Osteoblast (primary cell): ENCODE measurements at regions not wholly inside any gene's neighbourhood (a gene's known extent, or its start where the extent isn't known, plus 50 kb on each side); places are given as distances from the start of the nearest gene placed in this dataset.

Experiments used
- DNase-seq: peaks from one replicate; pipeline ENCODE4 v3.0.0; 2011; ENCODE audit warnings: low spot score, mixed read lengths; ENCODE audit not compliant: insufficient read length; ENCODE audit errors: missing footprints
- H2AFZ ChIP-seq: 2 replicates; pipeline ENCODE4 v1.6.0; 2011; ENCODE audit warnings: mild to moderate bottlenecking, low read length
- H3K27ac ChIP-seq: 2 replicates; pipeline ENCODE4 v1.5.1; 2011; ENCODE audit warnings: mild to moderate bottlenecking, low read depth, low read length, moderate library complexity
- H3K27me3 ChIP-seq: 2 replicates; pipeline ENCODE4 v1.6.0; 2012; ENCODE audit warnings: mild to moderate bottlenecking, control low read depth, inconsistent platforms, low read length, moderate library complexity; ENCODE audit not compliant: insufficient read depth
- H3K36me3 ChIP-seq: 2 replicates; pipeline ENCODE4 v1.5.1; 2011; ENCODE audit warnings: mild to moderate bottlenecking, low read length, control low read depth, moderate library complexity; ENCODE audit not compliant: insufficient read depth
- H3K4me1 ChIP-seq: 2 replicates; pipeline ENCODE4 v1.5.1; 2011; ENCODE audit warnings: mild to moderate bottlenecking, low read length, control low read depth, moderate library complexity; ENCODE audit not compliant: insufficient read depth
- H3K4me2 ChIP-seq: 2 replicates; pipeline ENCODE4 v1.6.0; 2011; ENCODE audit warnings: mild to moderate bottlenecking, low read length; ENCODE audit not compliant: insufficient read depth
- H3K4me3 ChIP-seq: fragments of 200-600 bp; sonication (generic); 3 replicates; pipeline ENCODE4 v1.5.1; 2012; ENCODE audit warnings: mild to moderate bottlenecking, low read length, inconsistent platforms; ENCODE audit not compliant: insufficient read depth
- H3K79me2 ChIP-seq: 2 replicates; pipeline ENCODE4 v1.6.0; 2012; ENCODE audit warnings: mild to moderate bottlenecking, low read length, control low read depth, inconsistent platforms; ENCODE audit not compliant: insufficient read depth
- H3K9me3 ChIP-seq: 2 replicates; pipeline ENCODE4 v1.5.1; 2011; ENCODE audit warnings: low read depth, low read length, control low read depth
- H4K20me1 ChIP-seq: 2 replicates; pipeline ENCODE4 v1.6.0; 2012; ENCODE audit warnings: mild to moderate bottlenecking, low read length, control low read depth; ENCODE audit not compliant: insufficient read depth
- TF ChIP-seq, protein P1 (sequence below): IDR thresholded peaks from 2 replicates; pipeline ENCODE4 v1.5.1; 2011; ENCODE audit warnings: mild to moderate bottlenecking, low read depth, low read length, moderate library complexity; ENCODE audit errors: extremely low read depth

DNA sequence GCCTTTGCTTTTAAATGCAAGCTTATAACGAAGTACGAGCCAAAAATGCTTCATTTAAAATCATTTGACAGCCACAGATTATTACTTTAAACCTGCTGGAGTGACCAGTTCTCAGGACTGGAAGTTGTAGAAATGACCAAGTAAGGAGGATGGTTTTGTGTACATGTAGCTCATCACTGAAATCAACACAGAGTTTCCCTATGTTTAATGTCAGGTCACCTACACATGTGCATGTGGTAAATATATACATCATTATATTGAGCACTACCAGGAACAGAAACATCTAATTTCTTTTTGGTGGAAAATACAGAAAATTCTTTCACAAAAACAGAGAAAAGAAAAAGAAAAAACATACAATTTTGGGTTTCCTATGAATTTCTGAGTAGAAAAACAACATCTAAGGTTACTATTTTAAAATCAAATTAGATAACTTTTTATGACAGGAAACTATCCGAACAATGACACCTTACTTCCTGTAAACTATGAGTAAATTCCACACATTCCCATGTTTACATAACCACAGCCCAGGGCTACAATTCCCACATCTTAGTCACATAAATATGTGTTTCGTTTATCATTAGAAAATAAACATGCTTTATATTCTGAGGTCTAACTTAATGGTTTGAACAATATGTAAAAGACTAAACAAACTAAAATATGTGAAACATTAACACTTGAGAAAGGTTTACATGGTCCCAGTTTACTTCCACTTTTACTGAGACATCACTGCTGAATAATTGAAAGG, 73.6 kb downstream of the ZNF281 start:
- no peaks in the 10 kb centered on the region for H3K36me3 ChIP-seq
- H3K27me3 ChIP-seq, result no peaks in the 10 kb centered on the region
- TF ChIP-seq, protein P1, sequence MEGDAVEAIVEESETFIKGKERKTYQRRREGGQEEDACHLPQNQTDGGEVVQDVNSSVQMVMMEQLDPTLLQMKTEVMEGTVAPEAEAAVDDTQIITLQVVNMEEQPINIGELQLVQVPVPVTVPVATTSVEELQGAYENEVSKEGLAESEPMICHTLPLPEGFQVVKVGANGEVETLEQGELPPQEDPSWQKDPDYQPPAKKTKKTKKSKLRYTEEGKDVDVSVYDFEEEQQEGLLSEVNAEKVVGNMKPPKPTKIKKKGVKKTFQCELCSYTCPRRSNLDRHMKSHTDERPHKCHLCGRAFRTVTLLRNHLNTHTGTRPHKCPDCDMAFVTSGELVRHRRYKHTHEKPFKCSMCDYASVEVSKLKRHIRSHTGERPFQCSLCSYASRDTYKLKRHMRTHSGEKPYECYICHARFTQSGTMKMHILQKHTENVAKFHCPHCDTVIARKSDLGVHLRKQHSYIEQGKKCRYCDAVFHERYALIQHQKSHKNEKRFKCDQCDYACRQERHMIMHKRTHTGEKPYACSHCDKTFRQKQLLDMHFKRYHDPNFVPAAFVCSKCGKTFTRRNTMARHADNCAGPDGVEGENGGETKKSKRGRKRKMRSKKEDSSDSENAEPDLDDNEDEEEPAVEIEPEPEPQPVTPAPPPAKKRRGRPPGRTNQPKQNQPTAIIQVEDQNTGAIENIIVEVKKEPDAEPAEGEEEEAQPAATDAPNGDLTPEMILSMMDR, result no peak
- H4K20me1 ChIP-seq, result no peaks in the 10 kb centered on the region
- no peak overlapping the region for H3K4me3 ChIP-seq
- peak overlapping the region; percentile 47 for H3K27ac ChIP-seq
- H3K79me2 ChIP-seq, result no peaks in the 10 kb centered on the region
- H3K4me1 ChIP-seq, result peaks cover 21% of the 10 kb centered on the region
- peak overlapping the region; percentile 33 for H3K4me2 ChIP-seq
- H3K9me3 ChIP-seq, result no peaks in the 10 kb centered on the region
- DNase-seq, result peak; percentile 59
- no peak overlapping the region for H2AFZ ChIP-seq

DNA sequence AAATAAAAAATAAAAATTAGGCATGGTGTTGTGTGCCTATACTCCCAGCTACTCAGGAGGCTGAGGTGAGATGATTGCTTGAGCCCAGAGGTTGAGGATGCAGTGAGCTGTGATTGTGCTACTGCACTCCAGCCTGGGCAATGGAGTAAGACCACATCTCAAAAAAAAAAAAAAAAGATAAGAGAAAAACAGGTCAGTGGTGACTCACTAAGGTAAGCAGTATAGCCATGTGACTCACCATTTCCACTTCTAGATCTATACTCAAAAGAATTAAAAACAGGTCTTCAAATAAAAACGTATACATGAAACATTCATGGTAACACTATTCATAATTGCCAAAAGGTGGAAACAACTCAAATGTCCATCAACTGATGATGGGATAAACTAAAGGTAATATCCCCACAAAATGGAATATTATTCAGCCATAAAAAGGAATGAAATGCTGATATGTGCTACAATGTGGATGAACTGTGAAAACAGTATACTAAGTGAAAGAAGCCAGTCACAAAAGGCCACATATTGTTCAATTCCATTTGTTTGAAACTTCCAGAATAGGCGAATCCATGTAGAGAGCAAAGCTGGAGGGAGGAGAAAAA, 75.1 kb downstream of the ZNF281 start:
- H2AFZ ChIP-seq, result no peak overlapping the region
- H3K9me3 ChIP-seq, result no peaks in the 10 kb centered on the region
- no peaks in the 10 kb centered on the region for H3K36me3 ChIP-seq
- H3K27me3 ChIP-seq, result no peaks in the 10 kb centered on the region
- H3K4me3 ChIP-seq, result no peak overlapping the region
- no peak overlapping the region for H3K27ac ChIP-seq
- TF ChIP-seq, protein P1, result no peak
- DNase-seq, result no peak
- H3K4me2 ChIP-seq, result no peak overlapping the region
- H3K4me1 ChIP-seq, result peaks cover 21% of the 10 kb centered on the region
- H3K79me2 ChIP-seq, result no peaks in the 10 kb centered on the region
- H4K20me1 ChIP-seq, result no peaks in the 10 kb centered on the region

DNA sequence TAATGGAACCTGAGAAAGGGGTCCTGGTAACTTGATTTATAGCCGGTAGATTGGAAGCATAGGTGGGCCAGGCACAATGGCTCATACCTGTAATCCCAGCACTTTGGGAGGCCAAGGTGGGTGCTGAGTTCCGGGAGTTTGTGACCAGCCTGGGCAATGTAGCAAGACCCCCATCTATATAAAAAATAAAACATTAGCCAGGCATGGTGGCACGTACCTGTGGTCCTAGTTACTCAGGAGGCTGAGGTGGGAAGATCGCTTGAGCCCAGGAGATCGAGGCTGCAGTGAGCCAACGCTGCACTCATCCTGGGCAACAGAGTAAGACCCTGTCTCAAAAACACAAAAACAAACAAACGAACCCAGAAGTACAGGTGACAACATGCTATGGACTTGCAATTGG, 76.5 kb downstream of the ZNF281 start:
- no peak overlapping the region for H3K4me3 ChIP-seq
- no peak overlapping the region for H2AFZ ChIP-seq
- TF ChIP-seq, protein P1, result no peak
- no peaks in the 10 kb centered on the region for H3K36me3 ChIP-seq
- H3K4me1 ChIP-seq, result peaks cover 21% of the 10 kb centered on the region
- no peaks in the 10 kb centered on the region for H3K9me3 ChIP-seq
- no peaks in the 10 kb centered on the region for H3K27me3 ChIP-seq
- no peaks in the 10 kb centered on the region for H3K79me2 ChIP-seq
- no peak for DNase-seq
- no peak overlapping the region for H3K4me2 ChIP-seq
- H3K27ac ChIP-seq, result no peak overlapping the region
- H4K20me1 ChIP-seq, result no peaks in the 10 kb centered on the region

DNA sequence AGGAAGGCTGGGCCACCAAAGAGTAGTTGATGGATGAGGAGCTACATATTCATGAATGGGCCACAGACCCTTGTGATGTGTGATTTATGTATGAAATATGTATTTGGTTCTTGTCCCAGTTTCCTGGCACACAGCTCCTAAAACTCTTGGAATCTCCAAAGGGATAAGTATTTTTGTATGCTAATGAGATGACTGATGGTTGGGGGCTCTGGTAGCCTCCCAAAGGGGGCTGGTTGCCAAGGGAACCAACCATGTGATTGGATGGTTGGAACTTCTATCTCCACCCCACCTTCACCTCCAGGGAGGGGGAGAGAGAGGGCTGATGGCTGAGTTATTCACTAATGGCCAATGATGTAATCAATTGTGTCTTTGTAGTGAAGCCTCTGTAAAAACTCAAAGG, 77.1 kb downstream of the ZNF281 start:
- Histone ChIP-seq H3K4me2 (no peak overlapping the region), H4K20me1 (no peaks in the 10 kb centered on the region), H2AFZ (no peak overlapping the region), H3K9me3 (no peaks in the 10 kb centered on the region), H3K27me3 (no peaks in the 10 kb centered on the region), H3K36me3 (no peaks in the 10 kb centered on the region), H3K79me2 (no peaks in the 10 kb centered on the region), H3K27ac (no peak overlapping the region), H3K4me3 (no peak overlapping the region), H3K4me1 (peaks cover 21% of the 10 kb centered on the region)
- DNase-seq, result peak; percentile 74
- TF ChIP-seq, protein P1, result no peak
